ENCODE measurements at regions not wholly inside any gene's neighbourhood (a gene's known extent, or its start where the extent isn't known, plus 50 kb on each side); places are given as distances from the start of the nearest gene placed in this dataset.
A peak's percentile ranks its signal among the peaks of the same experiment; 100 is the strongest.

GRCh38 chr1:56436912-56437417 is 142.4 kb downstream of the PLPP3 start:
- peaks cover 68 to 72% of the 10 kb centered on the region in 2 experiments for H3K4me1 Mint-ChIP-seq

More at GRCh38 chr1:56436912-56437417, 142.4 kb downstream of the PLPP3 start:
- Histone ChIP-seq H3K23ac (ENCODE audit: insufficient read length, low read depth, low read length) (no peak overlapping the region), H2BK120ac (ENCODE audit: low read depth, low read length, poor library complexity, severe bottlenecking) (no peak overlapping the region), H4K5ac (ENCODE audit: insufficient read length, low read depth, low read length) (no peak overlapping the region), H3K18ac (ENCODE audit: insufficient read length, low read depth, low read length) (no peak overlapping the region), H4K8ac (replicated peaks; ENCODE audit: insufficient read length, low read depth, low read length) (no peak overlapping the region), H3K27ac (ENCODE audit: insufficient read length, low read depth, low read length) (no peak overlapping the region), H4K91ac (ENCODE audit: insufficient read length, low read depth, low read length) (no peak overlapping the region), H2AFZ (ENCODE audit: low read length) (no peak overlapping the region), H3T11ph (ENCODE audit: low read length) (no peak overlapping the region), H3K4ac (ENCODE audit: low read depth, low read length) (no peak overlapping the region), H3K4me2 (ENCODE audit: insufficient read depth, insufficient read length, low read length) (peak overlapping the region; percentile 9), H3K4me1 (ENCODE audit: insufficient read depth, low read length) (peaks cover 15% of the 10 kb centered on the region; the same call in 1 of the 2 replicates), H3K9ac (ENCODE audit: extremely low read depth, insufficient read length, low read length) (no peak overlapping the region), H3K56ac (ENCODE audit: insufficient read length, low read depth, low read length) (no peak overlapping the region), H2BK20ac (ENCODE audit: low read depth, low read length, poor library complexity, severe bottlenecking) (no peak overlapping the region), H3K27me3 (ENCODE audit: insufficient read depth, low read length) (peaks cover 9% of the 10 kb centered on the region; the same call in 1 of the 2 replicates), H3K79me1 (ENCODE audit: insufficient read depth, low read depth, low read length, poor library complexity, severe bottlenecking) (no peaks in the 10 kb centered on the region), H4K20me1 (ENCODE audit: control insufficient read depth, insufficient read depth, insufficient read length) (no peaks in the 10 kb centered on the region), H3K79me2 (ENCODE audit: insufficient read depth, low read length) (no peaks in the 10 kb centered on the region), H2BK12ac (ENCODE audit: insufficient read length, low read depth, low read length) (no peak overlapping the region), H3K14ac (ENCODE audit: insufficient read depth, low read length) (no peak overlapping the region), H2AK5ac (ENCODE audit: insufficient read length, low read length) (no peak overlapping the region), H2BK5ac (ENCODE audit: insufficient read length, low read length) (no peak overlapping the region), H2BK15ac (ENCODE audit: low read depth, low read length) (no peak overlapping the region), H3K23me2 (ENCODE audit: insufficient read length, low read depth, low read length, poor library complexity, severe bottlenecking) (peaks cover 3% of the 10 kb centered on the region), H3K9me3 (ENCODE audit: control insufficient read depth, low read depth, low read length) (no peaks in the 10 kb centered on the region)
- peak; percentile 84 for DNase-seq
- H3K36me3 Mint-ChIP-seq (ENCODE audit: insufficient read depth in 1 of 3, low read depth in 3 of 3): no peaks in the 10 kb centered on the region; a peak in 1 of 7 replicates
- H3K27me3 Mint-ChIP-seq (ENCODE audit: low read depth): peaks cover 81% of the 10 kb centered on the region
- H3K4me3 Mint-ChIP-seq: peak overlapping the region; percentile 1 to 64; a peak in 4 of 5 replicates
- H3K9me3 Mint-ChIP-seq: no peaks in the 10 kb centered on the region; a peak in 1 of 5 replicates
- TF ChIP-seq, protein P1, sequence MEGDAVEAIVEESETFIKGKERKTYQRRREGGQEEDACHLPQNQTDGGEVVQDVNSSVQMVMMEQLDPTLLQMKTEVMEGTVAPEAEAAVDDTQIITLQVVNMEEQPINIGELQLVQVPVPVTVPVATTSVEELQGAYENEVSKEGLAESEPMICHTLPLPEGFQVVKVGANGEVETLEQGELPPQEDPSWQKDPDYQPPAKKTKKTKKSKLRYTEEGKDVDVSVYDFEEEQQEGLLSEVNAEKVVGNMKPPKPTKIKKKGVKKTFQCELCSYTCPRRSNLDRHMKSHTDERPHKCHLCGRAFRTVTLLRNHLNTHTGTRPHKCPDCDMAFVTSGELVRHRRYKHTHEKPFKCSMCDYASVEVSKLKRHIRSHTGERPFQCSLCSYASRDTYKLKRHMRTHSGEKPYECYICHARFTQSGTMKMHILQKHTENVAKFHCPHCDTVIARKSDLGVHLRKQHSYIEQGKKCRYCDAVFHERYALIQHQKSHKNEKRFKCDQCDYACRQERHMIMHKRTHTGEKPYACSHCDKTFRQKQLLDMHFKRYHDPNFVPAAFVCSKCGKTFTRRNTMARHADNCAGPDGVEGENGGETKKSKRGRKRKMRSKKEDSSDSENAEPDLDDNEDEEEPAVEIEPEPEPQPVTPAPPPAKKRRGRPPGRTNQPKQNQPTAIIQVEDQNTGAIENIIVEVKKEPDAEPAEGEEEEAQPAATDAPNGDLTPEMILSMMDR (conservative IDR thresholded peaks at IDR 0.05): no peak
- peak overlapping the region in 2 of 3 experiments; percentile 52 to 70; a peak in 3 of 7 replicates for H3K27ac Mint-ChIP-seq
- no CpG with 5 or more reads among the region's 8 CpGs for WGBS (ENCODE audit: extremely low coverage, insufficient read length, low lambda C conversion rate)

All from H9 (cell line).